Spleen (tissue), 11 donors: ENCODE measurements at regions not wholly inside any gene's neighbourhood (a gene's known extent, or its start where the extent isn't known, plus 50 kb on each side); places are given as distances from the start of the nearest gene placed in this dataset.

Experiments
- DNase-seq: peaks from one replicate; pipeline ENCODE4 v3.0.0-alpha.2; 2020
- H3K27ac ChIP-seq, 8 donors: fragments of 200-600 bp; sonication (generic) in 7 of 8; 1 replicate in 4 of 8; 2 replicates in 4 of 8; pipeline versions ENCODE4 v1.5.0 to v1.8.0; 2016 to 2021; ENCODE audit warnings: inconsistent platforms in 4 of 8, mild to moderate bottlenecking in 4 of 8, moderate library complexity in 1 of 8
- H3K27me3 ChIP-seq, 7 donors: fragments of 200-600 bp; sonication (generic) in 6 of 7; replicated peaks in 1 of 7; 1 replicate in 4 of 7; 2 replicates in 3 of 7; pipeline versions ENCODE4 v1.5.0 to v1.8.0; 2016 to 2021; ENCODE audit warnings: inconsistent platforms in 3 of 7, mild to moderate bottlenecking in 1 of 7
- H3K36me3 ChIP-seq, 6 donors: fragments of 200-600 bp; sonication (generic) in 5 of 6; 1 replicate in 4 of 6; 2 replicates in 2 of 6; pipeline versions ENCODE4 v1.5.0 to v1.8.0; 2016 to 2021; ENCODE audit warnings: inconsistent platforms in 2 of 6
- H3K4me1 ChIP-seq, 6 donors: fragments of 200-600 bp; sonication (generic) in 5 of 6; 1 replicate in 3 of 6; 2 replicates in 3 of 6; pipeline versions ENCODE4 v1.5.0 to v1.8.0; 2016 to 2021; ENCODE audit warnings: inconsistent platforms in 3 of 6
- H3K4me3 ChIP-seq, 8 donors: fragments of 200-600 bp; sonication (generic) in 7 of 8; 1 replicate in 4 of 8; 2 replicates in 4 of 8; pipeline versions ENCODE4 v1.5.0 to v1.8.0; 2016 to 2021; ENCODE audit warnings: inconsistent platforms in 4 of 8, mild to moderate bottlenecking in 4 of 8, moderate library complexity in 2 of 8
- H3K9me3 ChIP-seq, 8 donors: fragments of 200-600 bp; sonication (generic) in 7 of 8; 1 replicate in 4 of 8; 2 replicates in 4 of 8; pipeline versions ENCODE4 v1.5.0 to v1.8.0; 2016 to 2021; ENCODE audit warnings: inconsistent platforms in 4 of 8
- POLR2A ChIP-seq, 3 donors: fragments of 450-650 bp; IDR thresholded peaks; one replicate each; pipeline ENCODE4 v1.5.1; 2017; ENCODE audit warnings: antibody characterized with exemption in 3 of 3, mild to moderate bottlenecking in 1 of 3
- POLR2AphosphoS5 ChIP-seq, 3 donors: sonication (generic); formaldehyde crosslinking; IDR thresholded peaks; one replicate each; pipeline ENCODE4 v1.5.1; 2017; ENCODE audit warnings: antibody characterized with exemption in 3 of 3
- WGBS, 5 donors: extraction: QIAGEN DNeasy Blood & Tissue Kit in 3 of 5; methylation state at CpG; one replicate each; pipeline versions ENCODE4 v1.1.5 to v1.1.7; 2013 to 2018; 5-methylcytosine and 5-hydroxymethylcytosine counted together
- intact Hi-C: fragments of 100-400 bp; cut with DNase I; formaldehyde crosslinking; loops from one replicate; pipeline ENCODE4 v1.15.0; 2023; ENCODE audit warnings: low total_unique reads
- TF ChIP-seq, protein P1 (sequence below), 11 experiments: fragments of 200-600 bp in 7 of 11; fragments of 450-650 bp in 4 of 11; sonication (generic) in 4 of 11; IDR thresholded peaks in 8 of 11; conservative IDR thresholded peaks in 3 of 11; 1 replicate in 7 of 11; 2 replicates in 4 of 11; pipeline versions ENCODE4 v1.4.0 to v1.8.0; 2016 to 2021; ENCODE audit warnings: antibody characterized with exemption in 11 of 11, inconsistent platforms in 4 of 11, mild to moderate bottlenecking in 1 of 11
- donor health status: healthy with polysubstance abuse.
- donor health status: DM: no; HTN: no; CAD: no; lungs with moderate emphysema.
- donor health status: DM: no; HTN: no; CAD: no.
- donor health status: Bipolar disorder and iron deficiency.
- donor health status: healthy.
- donor health status: DM: no; HTN: no; CAD: no.
- donor health status: DM: yes; HTN: yes; CAD: no.

GRCh38 chr7:24462984-24463383 is 110.3 kb upstream of the PALS2 start:
- no peak overlapping the region for H3K4me3 ChIP-seq
- no peaks in the 10 kb centered on the region for H3K4me1 ChIP-seq
- H3K27ac ChIP-seq = no peak overlapping the region
- no peaks in the 10 kb centered on the region for H3K9me3 ChIP-seq
- DNase-seq = no peak
- no peaks in the 10 kb centered on the region for H3K27me3 ChIP-seq
- TF ChIP-seq, protein P1, sequence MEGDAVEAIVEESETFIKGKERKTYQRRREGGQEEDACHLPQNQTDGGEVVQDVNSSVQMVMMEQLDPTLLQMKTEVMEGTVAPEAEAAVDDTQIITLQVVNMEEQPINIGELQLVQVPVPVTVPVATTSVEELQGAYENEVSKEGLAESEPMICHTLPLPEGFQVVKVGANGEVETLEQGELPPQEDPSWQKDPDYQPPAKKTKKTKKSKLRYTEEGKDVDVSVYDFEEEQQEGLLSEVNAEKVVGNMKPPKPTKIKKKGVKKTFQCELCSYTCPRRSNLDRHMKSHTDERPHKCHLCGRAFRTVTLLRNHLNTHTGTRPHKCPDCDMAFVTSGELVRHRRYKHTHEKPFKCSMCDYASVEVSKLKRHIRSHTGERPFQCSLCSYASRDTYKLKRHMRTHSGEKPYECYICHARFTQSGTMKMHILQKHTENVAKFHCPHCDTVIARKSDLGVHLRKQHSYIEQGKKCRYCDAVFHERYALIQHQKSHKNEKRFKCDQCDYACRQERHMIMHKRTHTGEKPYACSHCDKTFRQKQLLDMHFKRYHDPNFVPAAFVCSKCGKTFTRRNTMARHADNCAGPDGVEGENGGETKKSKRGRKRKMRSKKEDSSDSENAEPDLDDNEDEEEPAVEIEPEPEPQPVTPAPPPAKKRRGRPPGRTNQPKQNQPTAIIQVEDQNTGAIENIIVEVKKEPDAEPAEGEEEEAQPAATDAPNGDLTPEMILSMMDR (IDR thresholded peaks at IDR 0.05 in 8 of 11, conservative IDR thresholded peaks at IDR 0.05 in 3 of 11) = no peak
- no peak for TF ChIP-seq POLR2AphosphoS5 (IDR thresholded peaks at IDR 0.05)
- TF ChIP-seq POLR2A (IDR thresholded peaks at IDR 0.05) = no peak
- WGBS, 5 donors = 91 to 97% (median 94%) methylated on average over 2 of the region's 2 CpGs
- no peaks in the 10 kb centered on the region for H3K36me3 ChIP-seq
- intact Hi-C loops = no loop called here

DNA sequence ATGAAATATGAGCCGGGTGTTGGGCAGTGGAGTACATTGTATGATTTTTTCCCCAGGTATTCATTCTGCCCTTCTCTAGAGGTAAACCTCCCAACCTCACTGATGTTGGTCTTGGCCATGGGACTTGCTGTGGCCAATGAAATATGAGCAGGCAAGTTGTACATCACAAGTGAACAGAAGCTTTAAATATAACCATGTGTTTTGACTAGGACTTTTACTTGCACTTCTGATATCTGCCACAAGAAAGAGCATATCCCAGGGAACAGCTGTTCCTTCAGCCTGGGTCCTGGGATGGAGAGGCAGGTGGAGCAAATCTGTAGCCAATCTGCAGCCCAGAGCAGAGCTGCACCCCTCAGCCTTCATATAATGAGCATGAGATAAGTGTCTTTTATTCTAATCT is 109.8 kb upstream of the PALS2 start:
- Histone ChIP-seq H3K9me3 (no peaks in the 10 kb centered on the region), H3K4me1 (no peaks in the 10 kb centered on the region), H3K4me3 (no peak overlapping the region), H3K27ac (no peak overlapping the region), H3K36me3 (no peaks in the 10 kb centered on the region), H3K27me3 (no peaks in the 10 kb centered on the region)
- WGBS, 5 donors = 88 to 97% (median 94%) methylated on average over 1 of the region's 1 CpG
- no peak for DNase-seq
- intact Hi-C loops = no loop called here
- TF ChIP-seq POLR2AphosphoS5 (IDR thresholded peaks at IDR 0.05) (no peak), POLR2A (IDR thresholded peaks at IDR 0.05) (no peak)
- TF ChIP-seq, protein P1 (IDR thresholded peaks at IDR 0.05 in 8 of 11, conservative IDR thresholded peaks at IDR 0.05 in 3 of 11) = no peak

DNA sequence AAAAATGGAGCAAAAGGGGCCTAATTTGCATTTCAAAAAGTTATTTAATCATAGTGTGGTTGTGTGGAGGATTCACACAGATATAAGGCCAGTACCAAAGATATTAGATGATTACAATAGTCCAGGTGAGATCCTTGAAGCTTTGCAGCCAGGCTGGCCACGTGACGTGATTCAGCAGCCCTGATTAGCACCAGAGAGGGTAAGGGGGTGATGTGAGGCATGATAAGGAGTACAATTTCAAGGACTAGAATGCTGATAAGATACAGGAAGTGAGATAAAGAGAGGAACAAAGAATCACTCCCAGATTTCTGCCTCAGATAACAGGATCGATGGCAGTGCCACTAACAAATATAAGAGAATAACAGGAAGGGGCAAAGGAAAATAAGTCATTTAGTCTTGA is 108.4 kb upstream of the PALS2 start:
- H3K9me3 ChIP-seq = no peaks in the 10 kb centered on the region
- no peak overlapping the region for H3K4me3 ChIP-seq
- no peaks in the 10 kb centered on the region for H3K4me1 ChIP-seq
- H3K27me3 ChIP-seq = no peaks in the 10 kb centered on the region
- no peak overlapping the region for H3K27ac ChIP-seq
- no peak for DNase-seq
- intact Hi-C loops = no loop called here
- 44 to 61% (median 46%) methylated on average over 3 of the region's 3 CpGs for WGBS, 5 donors
- TF ChIP-seq, protein P1 (IDR thresholded peaks at IDR 0.05 in 8 of 11, conservative IDR thresholded peaks at IDR 0.05 in 3 of 11) = no peak
- no peak for TF ChIP-seq POLR2AphosphoS5 (IDR thresholded peaks at IDR 0.05)
- no peaks in the 10 kb centered on the region for H3K36me3 ChIP-seq

- H3K9me3 ChIP-seq = no peaks in the 10 kb centered on the region
- H3K36me3 ChIP-seq = no peaks in the 10 kb centered on the region
- no peak for DNase-seq
- TF ChIP-seq, protein P1 (IDR thresholded peaks at IDR 0.05 in 8 of 11, conservative IDR thresholded peaks at IDR 0.05 in 3 of 11) = no peak
- no peak for TF ChIP-seq POLR2AphosphoS5 (IDR thresholded peaks at IDR 0.05)
- TF ChIP-seq POLR2A (IDR thresholded peaks at IDR 0.05) = no peak
- 71 to 85% (median 80%) methylated on average over 3 of the region's 3 CpGs for WGBS, 5 donors
- no peaks in the 10 kb centered on the region for H3K27me3 ChIP-seq
- no peaks in the 10 kb centered on the region for H3K4me1 ChIP-seq
- intact Hi-C loops = no loop called here
- no peak overlapping the region for H3K4me3 ChIP-seq
- H3K27ac ChIP-seq = no peak overlapping the region
Measured at GRCh38 chr7:24466168-24466768, 107.0 kb upstream of the PALS2 start.
